Endothelial cell of umbilical vein (primary cell): ENCODE measurements at regions not wholly inside any gene's neighbourhood (a gene's known extent, or its start where the extent isn't known, plus 50 kb on each side); places are given as distances from the start of the nearest gene placed in this dataset.

Experiments used
- BruUV-seq: library from RNA; stranded (reverse); fragments of 400-500 nt; replicated peaks from 2 replicates; lab custom pipeline; 2021; lab: Mats Ljungman, UMichigan
- CTCF ChIA-PET: fragments of 300-600, 350-600 bp; sonication (Branson Sonifier 250); formaldehyde crosslinking; loops from one replicate; lab custom pipeline; 2021; ENCODE audit warnings: antibody characterized with exemption, inconsistent platforms; lab: Charles Lee
- POLR2A ChIA-PET: fragments of 300-600, 350-600 bp; sonication (Branson Sonifier 250); formaldehyde crosslinking; loops from one replicate; lab custom pipeline; 2021; ENCODE audit warnings: antibody characterized with exemption, inconsistent platforms; lab: Charles Lee
- DNase-seq: peaks from one replicate; pipeline ENCODE4 v3.0.0-alpha.2; 2011; ENCODE audit warnings: low read depth, low spot score
- FAIRE-seq: peaks from 2 replicates; lab custom pipeline; 2011; peaks lifted over from hg19 to GRCh38; lab: Jason Lieb, UNC
- H2AFZ ChIP-seq: 2 replicates; pipeline ENCODE4 v1.6.0; 2012; ENCODE audit warnings: low read depth, low read length, control low read depth, inconsistent platforms
- H3K27ac ChIP-seq: 2 replicates; pipeline ENCODE4 v1.5.1; 2011; ENCODE audit warnings: low read depth, mild to moderate bottlenecking, control low read depth, low read length, moderate library complexity; ENCODE audit not compliant: insufficient read depth
- H3K27me3 ChIP-seq, 2 experiments: 2 replicates each; pipeline versions ENCODE4 v1.6.0 to v1.6.1; 2011; ENCODE audit warnings: low read length in 2 of 2, mixed read lengths in 1 of 2; ENCODE audit not compliant: control insufficient read depth in 2 of 2, insufficient read depth in 2 of 2
- H3K36me3 ChIP-seq, 2 experiments: 2 replicates in 1 of 2; 3 replicates in 1 of 2; pipeline ENCODE4 v1.5.1; 2011; ENCODE audit warnings: low read length in 2 of 2, mild to moderate bottlenecking in 1 of 2, moderate library complexity in 1 of 2; ENCODE audit not compliant: control insufficient read depth in 2 of 2, insufficient read depth in 2 of 2; ENCODE audit errors: extremely low read depth in 1 of 2
- H3K4me1 ChIP-seq: 3 replicates; pipeline ENCODE4 v1.5.1; 2011; ENCODE audit warnings: mild to moderate bottlenecking, low read length; ENCODE audit not compliant: control insufficient read depth, insufficient read depth; ENCODE audit errors: extremely low read depth
- H3K4me2 ChIP-seq: 2 replicates; pipeline ENCODE4 v1.6.1; 2011; ENCODE audit warnings: low read length, control low read depth, mixed read lengths; ENCODE audit not compliant: insufficient read depth
- H3K4me3 ChIP-seq, 3 experiments: fragments of 200-600 bp in 1 of 3; sonication (generic), shearing (Covaris generic) in 1 of 3; replicated peaks in 1 of 3; 2 replicates each; pipeline ENCODE4 v1.5.1; 2011 to 2016; ENCODE audit warnings: control low read depth in 3 of 3, low read length in 3 of 3, mild to moderate bottlenecking in 2 of 3, inconsistent platforms in 1 of 3, low read depth in 1 of 3, moderate library complexity in 1 of 3; ENCODE audit not compliant: insufficient read depth in 1 of 3
- H3K79me2 ChIP-seq: 2 replicates; pipeline ENCODE4 v1.6.0; 2012; ENCODE audit warnings: low read length, inconsistent platforms; ENCODE audit not compliant: control insufficient read depth, insufficient read depth
- H3K9ac ChIP-seq: replicated peaks from 2 replicates; pipeline ENCODE3; 2011; ENCODE audit warnings: low read length, control low read depth; ENCODE audit not compliant: insufficient read depth; ENCODE audit errors: extremely low read depth
- H3K9me1 ChIP-seq: replicated peaks from 3 replicates; pipeline ENCODE4 v1.6.0; 2011; ENCODE audit warnings: mild to moderate bottlenecking, low read length; ENCODE audit not compliant: control insufficient read depth, insufficient read depth; ENCODE audit errors: extremely low read depth
- H3K9me3 ChIP-seq: replicated peaks from 2 replicates; pipeline ENCODE4 v1.5.1; 2012; ENCODE audit warnings: low read length, inconsistent platforms; ENCODE audit not compliant: control insufficient read depth, insufficient read depth
- H4K20me1 ChIP-seq: replicated peaks from 2 replicates; pipeline ENCODE3; 2011; ENCODE audit warnings: mild to moderate bottlenecking, low read length; ENCODE audit not compliant: control insufficient read depth, insufficient read depth; ENCODE audit errors: extremely low read depth
- EZH2 ChIP-seq: IDR thresholded peaks from 2 replicates; pipeline ENCODE4 v1.6.1; 2012; ENCODE audit warnings: borderline replicate concordance, low read depth, mild to moderate bottlenecking, moderate library complexity, low read length, inconsistent platforms; ENCODE audit not compliant: severe bottlenecking
- FOS ChIP-seq: IDR thresholded peaks from 2 replicates; pipeline ENCODE4 v1.6.1; 2011; ENCODE audit warnings: mild to moderate bottlenecking, low read length, moderate library complexity, borderline replicate concordance; ENCODE audit not compliant: insufficient read depth
- GATA2 ChIP-seq: IDR thresholded peaks from 2 replicates; pipeline ENCODE4 v1.7.0; 2011; ENCODE audit warnings: low read depth, mild to moderate bottlenecking, moderate library complexity, mixed read lengths, low read length; ENCODE audit not compliant: insufficient read length, insufficient read depth
- JUN ChIP-seq: IDR thresholded peaks from 2 replicates; pipeline ENCODE4 v1.6.1; 2011; ENCODE audit warnings: borderline replicate concordance, low read depth; ENCODE audit not compliant: insufficient read length, insufficient read depth
- POLR2A ChIP-seq: IDR thresholded peaks from 2 replicates; pipeline ENCODE4 v1.6.1; 2012; ENCODE audit warnings: low read depth, mild to moderate bottlenecking, control low read depth, low read length
- dilution Hi-C: fragments of 300-500 bp; cut with MboI; formaldehyde crosslinking; loops from one replicate; pipeline ENCODE4 v1.15.0; 2019; ENCODE audit warnings: low sequenced_read_pairs; ENCODE audit not compliant: extremely low pct_ligation_motif_present
- intact Hi-C: fragments of 100-400 bp; cut with micrococcal nuclease; formaldehyde crosslinking; loops from one replicate; pipeline ENCODE4 v1.10.0; 2022
- TF ChIP-seq, protein P1 (sequence below): IDR thresholded peaks from 2 replicates; pipeline ENCODE4 v1.6.1; 2011; ENCODE audit not compliant: insufficient read depth, insufficient read length

DNA sequence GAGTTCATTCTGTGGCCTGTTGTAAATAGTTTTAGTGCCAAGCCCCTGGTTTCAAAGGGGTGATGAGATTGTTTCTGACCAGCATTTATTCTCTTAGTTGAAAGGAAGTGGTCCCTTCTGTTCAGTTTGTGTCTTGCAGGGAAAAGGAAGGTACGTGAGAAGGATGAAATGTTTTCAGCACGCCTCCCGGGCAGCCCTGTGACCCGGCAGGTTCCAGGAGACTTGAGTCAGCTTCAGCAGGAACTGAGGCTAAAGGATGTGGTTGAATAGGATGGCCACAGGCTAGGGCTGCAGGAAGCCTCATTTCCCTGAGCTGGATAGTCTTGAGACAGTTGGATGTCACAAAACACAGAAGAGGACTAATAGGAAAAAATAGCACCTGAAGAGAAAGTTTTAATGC is 132.4 kb upstream of the SYNDIG1 start:
- no peaks in the 10 kb centered on the region for H3K36me3 ChIP-seq
- H3K4me1 ChIP-seq = no peaks in the 10 kb centered on the region
- FAIRE-seq (no peak), DNase-seq (no peak)
- H3K27ac ChIP-seq = no peak overlapping the region
- H4K20me1 ChIP-seq = no peaks in the 10 kb centered on the region
- H3K9ac ChIP-seq = no peak overlapping the region
- dilution Hi-C loops (no loop called here), intact Hi-C loops (no loop called here)
- BruUV-seq = no TSS peak
- H3K9me1 ChIP-seq = no peaks in the 10 kb centered on the region
- peak; percentile 23 for TF ChIP-seq FOS
- TF ChIP-seq, protein P1, sequence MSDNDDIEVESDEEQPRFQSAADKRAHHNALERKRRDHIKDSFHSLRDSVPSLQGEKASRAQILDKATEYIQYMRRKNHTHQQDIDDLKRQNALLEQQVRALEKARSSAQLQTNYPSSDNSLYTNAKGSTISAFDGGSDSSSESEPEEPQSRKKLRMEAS = no peak
- H3K27me3 ChIP-seq = no peaks in the 10 kb centered on the region
- no peaks in the 10 kb centered on the region for H3K9me3 ChIP-seq
- H2AFZ ChIP-seq = no peak overlapping the region
- H3K4me3 ChIP-seq = no peak overlapping the region
- ChIA-PET CTCF (no interaction called here), POLR2A (no interaction called here)
- H3K79me2 ChIP-seq = no peaks in the 10 kb centered on the region
- H3K4me2 ChIP-seq = no peak overlapping the region

DNA sequence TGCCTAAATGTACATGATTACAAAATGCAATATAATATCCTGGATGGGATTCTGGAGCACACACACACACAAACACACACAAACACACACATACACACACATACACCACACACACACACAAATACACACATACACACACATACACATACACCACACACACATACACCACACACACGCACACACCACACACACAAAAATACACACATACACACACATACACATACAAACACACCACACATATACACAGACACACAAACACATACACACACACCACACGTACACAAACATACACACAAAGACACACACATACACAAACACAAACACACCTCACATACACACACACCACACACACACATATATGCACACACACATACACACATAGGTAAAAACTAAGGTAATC is 134.6 kb upstream of the SYNDIG1 start:
- Histone ChIP-seq H3K27ac (no peak overlapping the region), H3K9me3 (no peaks in the 10 kb centered on the region), H3K79me2 (no peaks in the 10 kb centered on the region), H2AFZ (no peak overlapping the region), H3K9me1 (no peaks in the 10 kb centered on the region), H3K9ac (no peak overlapping the region), H3K4me1 (no peaks in the 10 kb centered on the region), H3K36me3 (no peaks in the 10 kb centered on the region), H3K4me3 (no peak overlapping the region), H4K20me1 (no peaks in the 10 kb centered on the region), H3K4me2 (no peak overlapping the region), H3K27me3 (no peaks in the 10 kb centered on the region)
- POLR2A ChIA-PET = no interaction called here
- FAIRE-seq (no peak), DNase-seq (no peak)
- intact Hi-C loops (no loop called here), dilution Hi-C loops (no loop called here)
- BruUV-seq = no TSS peak
- TF ChIP-seq POLR2A (no peak), GATA2 (no peak), JUN (no peak), EZH2 (no peak)
- TF ChIP-seq, protein P1 = no peak
- CTCF ChIA-PET = no interaction called here
